Activated CD8-positive, alpha-beta T cell treated with anti-CD3 and anti-CD28 coated beads for 36 hours (primary cell): ENCODE measurements at regions not wholly inside any gene's neighbourhood (a gene's known extent, or its start where the extent isn't known, plus 50 kb on each side); places are given as distances from the start of the nearest gene placed in this dataset.

ENCODE experiments used
- ATAC-seq: fragments of 200-7000 bp; cut with Tn5 transposase; one replicate; pipeline ENCODE4 v1.10.0; 2021; ENCODE audit warnings: mild to moderate bottlenecking, moderate library complexity
- CTCF ChIA-PET: fragments of 350-600 bp; sonication (Branson Sonifier 250); formaldehyde crosslinking; loops from one replicate; lab custom pipeline; 2021; ENCODE audit warnings: antibody characterized with exemption; lab: Charles Lee
- POLR2A ChIA-PET: fragments of 350-600 bp; sonication (Branson Sonifier 250); formaldehyde crosslinking; loops from one replicate; lab custom pipeline; 2021; ENCODE audit warnings: antibody characterized with exemption; lab: Charles Lee
- DNase-seq: peaks from one replicate; pipeline ENCODE4 v3.0.0-alpha.2; 2020
- H3K27ac Mint-ChIP-seq: one replicate; pipeline ENCODE4 v1.8.0; 2021; ENCODE audit warnings: mild to moderate bottlenecking, mixed read lengths
- H3K27me3 Mint-ChIP-seq: one replicate; pipeline ENCODE4 v1.8.0; 2021; ENCODE audit warnings: mixed read lengths
- H3K36me3 Mint-ChIP-seq: one replicate; pipeline ENCODE4 v1.8.0; 2021; ENCODE audit warnings: low read depth, mixed read lengths
- H3K4me1 Mint-ChIP-seq: one replicate; pipeline ENCODE4 v1.8.0; 2021; ENCODE audit warnings: low read depth, mixed read lengths
- H3K4me3 Mint-ChIP-seq: one replicate; pipeline ENCODE4 v1.8.0; 2021; ENCODE audit warnings: mild to moderate bottlenecking, moderate library complexity, mixed read lengths
- H3K9me3 Mint-ChIP-seq: one replicate; pipeline ENCODE4 v1.8.0; 2021; ENCODE audit warnings: mixed read lengths
- CTCF ChIP-seq: fragments of 200-600 bp; IDR thresholded peaks from one replicate; pipeline ENCODE4 v1.8.0; 2022; ENCODE audit warnings: antibody characterized with exemption, mild to moderate bottlenecking
- intact Hi-C: fragments of 100-400 bp; cut with micrococcal nuclease; formaldehyde crosslinking; loops from one replicate; pipeline ENCODE4 v1.10.0; 2022

- DNase-seq (no peak), ATAC-seq (no peak)
- ChIA-PET POLR2A (no interaction called here), CTCF (no interaction called here)
- Mint-ChIP-seq H3K4me1 (no peaks in the 10 kb centered on the region), H3K36me3 (no peaks in the 10 kb centered on the region), H3K9me3 (no peaks in the 10 kb centered on the region), H3K27ac (no peak overlapping the region), H3K27me3 (no peaks in the 10 kb centered on the region), H3K4me3 (no peak overlapping the region)
- no peak for TF ChIP-seq CTCF
- intact Hi-C loops: no loop called here
Measured at GRCh38 chr13:72384879-72385278, 342.6 kb downstream of the MZT1 start.

GRCh38 chr13:72384186-72384823 is 343.1 kb downstream of the MZT1 start:
- TF ChIP-seq CTCF: no peak
- Mint-ChIP-seq H3K27ac (no peak overlapping the region), H3K27me3 (no peaks in the 10 kb centered on the region), H3K4me3 (no peak overlapping the region), H3K4me1 (no peaks in the 10 kb centered on the region), H3K9me3 (no peaks in the 10 kb centered on the region), H3K36me3 (no peaks in the 10 kb centered on the region)
- intact Hi-C loops: no loop called here
- ChIA-PET CTCF (no interaction called here), POLR2A (no interaction called here)
- no peak for DNase-seq
- ATAC-seq: no peak

GRCh38 chr13:72383646-72384045 is 343.8 kb downstream of the MZT1 start:
- H3K9me3 Mint-ChIP-seq: peaks cover 2% of the 10 kb centered on the region
- ATAC-seq (no peak), DNase-seq (no peak)
- H3K27ac Mint-ChIP-seq: no peak overlapping the region
- H3K4me3 Mint-ChIP-seq: no peak overlapping the region
- H3K36me3 Mint-ChIP-seq: no peaks in the 10 kb centered on the region
- no peaks in the 10 kb centered on the region for H3K27me3 Mint-ChIP-seq
- no peaks in the 10 kb centered on the region for H3K4me1 Mint-ChIP-seq
- POLR2A ChIA-PET: no interaction called here
- CTCF ChIA-PET: no interaction called here
- TF ChIP-seq CTCF: no peak
- intact Hi-C loops: no loop called here

GRCh38 chr13:72379581-72379980 is 347.8 kb downstream of the MZT1 start:
- ATAC-seq (no peak), DNase-seq (no peak)
- Mint-ChIP-seq H3K4me1 (no peaks in the 10 kb centered on the region), H3K4me3 (no peak overlapping the region), H3K27me3 (no peaks in the 10 kb centered on the region), H3K36me3 (no peaks in the 10 kb centered on the region), H3K9me3 (peaks cover 2% of the 10 kb centered on the region), H3K27ac (no peak overlapping the region)
- POLR2A ChIA-PET: no interaction called here
- CTCF ChIA-PET: no interaction called here
- TF ChIP-seq CTCF: no peak
- intact Hi-C loops: no loop called here

- DNase-seq: no peak
- H3K27ac Mint-ChIP-seq: no peak overlapping the region
- H3K27me3 Mint-ChIP-seq: no peaks in the 10 kb centered on the region
- TF ChIP-seq CTCF: no peak
- no peaks in the 10 kb centered on the region for H3K9me3 Mint-ChIP-seq
- intact Hi-C loops: no loop called here
- no peaks in the 10 kb centered on the region for H3K4me1 Mint-ChIP-seq
- H3K4me3 Mint-ChIP-seq: no peak overlapping the region
- ChIA-PET CTCF (no interaction called here), POLR2A (no interaction called here)
- no peaks in the 10 kb centered on the region for H3K36me3 Mint-ChIP-seq
- no peak for ATAC-seq
Measured at GRCh38 chr13:72368031-72368430, 359.4 kb downstream of the MZT1 start.
